ENCODE measurements at regions not wholly inside any gene's neighbourhood (a gene's known extent, or its start where the extent isn't known, plus 50 kb on each side); places are given as distances from the start of the nearest gene placed in this dataset.

GRCh38 chr11:115897707-115898106 is 393.5 kb upstream of the CADM1 start:
- Histone ChIP-seq H4K20me1 (ENCODE audit: insufficient read depth) (no peaks in the 10 kb centered on the region), H3K36me3 (ENCODE audit: insufficient read depth, low read length) (no peaks in the 10 kb centered on the region), H2AFZ (ENCODE audit: low read depth, low read length) (no peak overlapping the region), H3F3A (ENCODE audit: insufficient read depth, low read length, poor library complexity, severe bottlenecking) (no peaks in the 10 kb centered on the region), H3K4me2 (ENCODE audit: low read length) (no peak overlapping the region), H3K4me3 (ENCODE audit: low read length) (no peak overlapping the region), H3K27me3 (ENCODE audit: insufficient read depth, low read depth, low read length) (no peaks in the 10 kb centered on the region), H3K9ac (ENCODE audit: low read length) (no peak overlapping the region), H3K9me2 (ENCODE audit: insufficient read depth, low read length) (no peaks in the 10 kb centered on the region), H3K27ac (ENCODE audit: low read length) (no peak overlapping the region), H3K79me2 (replicated peaks; ENCODE audit: insufficient read depth, low read length) (no peaks in the 10 kb centered on the region), H3K9me3 (ENCODE audit: low read length) (no peaks in the 10 kb centered on the region)
- TF ChIP-seq EZH2 (IDR thresholded peaks at IDR 0.05; ENCODE audit: borderline replicate concordance, insufficient read depth, low read length, poor library complexity, severe bottlenecking), result no peak
- no peak for TF ChIP-seq CTCF (IDR thresholded peaks at IDR 0.05; ENCODE audit: poor library complexity, severe bottlenecking)
- no peak for TF ChIP-seq EP300 (conservative IDR thresholded peaks at IDR 0.05; ENCODE audit: poor library complexity, severe bottlenecking)
- TF ChIP-seq TAF1 (IDR thresholded peaks at IDR 0.05; ENCODE audit: low read depth), result no peak
- no peak for TF ChIP-seq MXI1 (conservative IDR thresholded peaks at IDR 0.05; ENCODE audit: poor library complexity, severe bottlenecking)
- TF ChIP-seq POLR2AphosphoS5 (IDR thresholded peaks at IDR 0.05), result no peak
- no peak for TF ChIP-seq RAD21 (conservative IDR thresholded peaks at IDR 0.05)
- TF ChIP-seq SMC3 (conservative IDR thresholded peaks at IDR 0.05; ENCODE audit: poor library complexity), result no peak
- TF ChIP-seq REST (IDR thresholded peaks at IDR 0.05; ENCODE audit: borderline replicate concordance), result no peak

- no peak overlapping the region for H3K4me3 ChIP-seq (ENCODE audit: low read length)
- no peak for TF ChIP-seq RAD21 (conservative IDR thresholded peaks at IDR 0.05)
- TF ChIP-seq POLR2AphosphoS5 (IDR thresholded peaks at IDR 0.05), result no peak
- no peak for TF ChIP-seq SMC3 (conservative IDR thresholded peaks at IDR 0.05; ENCODE audit: poor library complexity)
- no peak for TF ChIP-seq EZH2 (IDR thresholded peaks at IDR 0.05; ENCODE audit: borderline replicate concordance, insufficient read depth, low read length, poor library complexity, severe bottlenecking)
- no peak for TF ChIP-seq REST (IDR thresholded peaks at IDR 0.05; ENCODE audit: borderline replicate concordance)
- TF ChIP-seq MXI1 (conservative IDR thresholded peaks at IDR 0.05; ENCODE audit: poor library complexity, severe bottlenecking), result no peak
- TF ChIP-seq EP300 (conservative IDR thresholded peaks at IDR 0.05; ENCODE audit: poor library complexity, severe bottlenecking), result no peak
- no peak for TF ChIP-seq CTCF (IDR thresholded peaks at IDR 0.05; ENCODE audit: poor library complexity, severe bottlenecking)
- TF ChIP-seq TAF1 (IDR thresholded peaks at IDR 0.05; ENCODE audit: low read depth), result no peak
These were observed 391.9 kb upstream of the CADM1 start for GRCh38 chr11:115896084-115896483.

More at GRCh38 chr11:115896084-115896483, 391.9 kb upstream of the CADM1 start:
- H4K20me1 ChIP-seq (ENCODE audit: insufficient read depth), result no peaks in the 10 kb centered on the region
- no peak overlapping the region for H2AFZ ChIP-seq (ENCODE audit: low read depth, low read length)
- no peaks in the 10 kb centered on the region for H3K9me2 ChIP-seq (ENCODE audit: insufficient read depth, low read length)
- no peaks in the 10 kb centered on the region for H3K9me3 ChIP-seq (ENCODE audit: low read length)
- H3K27ac ChIP-seq (ENCODE audit: low read length), result no peak overlapping the region
- no peaks in the 10 kb centered on the region for H3K79me2 ChIP-seq (replicated peaks; ENCODE audit: insufficient read depth, low read length)
- no peak overlapping the region for H3K9ac ChIP-seq (ENCODE audit: low read length)
- H3F3A ChIP-seq (ENCODE audit: insufficient read depth, low read length, poor library complexity, severe bottlenecking), result no peaks in the 10 kb centered on the region
- H3K27me3 ChIP-seq (ENCODE audit: insufficient read depth, low read depth, low read length), result no peaks in the 10 kb centered on the region
- H3K36me3 ChIP-seq (ENCODE audit: insufficient read depth, low read length), result no peaks in the 10 kb centered on the region
- H3K4me2 ChIP-seq (ENCODE audit: low read length), result no peak overlapping the region

Measured in neural cell (in vitro differentiated cells).